ENCODE measurements at regions not wholly inside any gene's neighbourhood (a gene's known extent, or its start where the extent isn't known, plus 50 kb on each side); places are given as distances from the start of the nearest gene placed in this dataset.

- no peak overlapping the region for H3K27ac Mint-ChIP-seq
- no peak overlapping the region for H3K9ac ChIP-seq (ENCODE audit: extremely low read depth, low read length, poor library complexity, severe bottlenecking)
- H3K36me3 Mint-ChIP-seq (ENCODE audit: low read depth), result no peaks in the 10 kb centered on the region
- no peak for TF ChIP-seq CTCF (conservative IDR thresholded peaks at IDR 0.05)
- H3K4me3 Mint-ChIP-seq, result no peak overlapping the region
- H3K27me3 Mint-ChIP-seq (ENCODE audit: insufficient read depth), result no peaks in the 10 kb centered on the region
- H3K9me3 ChIP-seq (ENCODE audit: control insufficient read depth, low read length), result no peaks in the 10 kb centered on the region
- 96% methylated on average over 2 of the region's 3 CpGs; no CpG with 5 or more reads in 1 of the 2 experiments for WGBS, 2 experiments (ENCODE audit: insufficient coverage in 1 of 2, insufficient read length in 1 of 2)
- no peaks in the 10 kb centered on the region for H3K36me3 ChIP-seq (ENCODE audit: control insufficient read depth, insufficient read depth, low read length)
- H3K4me3 ChIP-seq (ENCODE audit: low read length), result no peak overlapping the region
- H3K4me1 ChIP-seq (ENCODE audit: control insufficient read depth, insufficient read depth, low read length), result no peaks in the 10 kb centered on the region
- H3K27ac ChIP-seq (ENCODE audit: low read depth, low read length), result no peak overlapping the region
- peaks cover under 1% of the 10 kb centered on the region for H3K4me1 Mint-ChIP-seq
- H3K9me3 Mint-ChIP-seq, result no peaks in the 10 kb centered on the region
- no peak for DNase-seq
- H3K27me3 ChIP-seq (ENCODE audit: control insufficient read depth, insufficient read depth, low read length, poor library complexity, severe bottlenecking), result no peaks in the 10 kb centered on the region
These were observed 178.0 kb downstream of the TEX13C start for GRCh38 chrX:125497667-125498066.

- DNase-seq, result no peak
- no peak overlapping the region for H3K4me3 ChIP-seq (ENCODE audit: low read length)
- Mint-ChIP-seq H3K27ac (no peak overlapping the region), H3K27me3 (ENCODE audit: insufficient read depth) (no peaks in the 10 kb centered on the region), H3K4me1 (no peaks in the 10 kb centered on the region), H3K9me3 (no peaks in the 10 kb centered on the region), H3K36me3 (ENCODE audit: low read depth) (no peaks in the 10 kb centered on the region), H3K4me3 (no peak overlapping the region)
- no peak overlapping the region for H3K27ac ChIP-seq (ENCODE audit: low read depth, low read length)
- no peaks in the 10 kb centered on the region for H3K27me3 ChIP-seq (ENCODE audit: control insufficient read depth, insufficient read depth, low read length, poor library complexity, severe bottlenecking)
- no peaks in the 10 kb centered on the region for H3K4me1 ChIP-seq (ENCODE audit: control insufficient read depth, insufficient read depth, low read length)
- no peaks in the 10 kb centered on the region for H3K9me3 ChIP-seq (ENCODE audit: control insufficient read depth, low read length)
- H3K9ac ChIP-seq (ENCODE audit: extremely low read depth, low read length, poor library complexity, severe bottlenecking), result no peak overlapping the region
- 78% methylated on average over 2 of the region's 2 CpGs; no CpG with 5 or more reads in 1 of the 2 experiments for WGBS, 2 experiments (ENCODE audit: insufficient coverage in 1 of 2, insufficient read length in 1 of 2)
- no peak for TF ChIP-seq CTCF (conservative IDR thresholded peaks at IDR 0.05)
- no peaks in the 10 kb centered on the region for H3K36me3 ChIP-seq (ENCODE audit: control insufficient read depth, insufficient read depth, low read length)
These were observed 184.1 kb downstream of the TEX13C start for GRCh38 chrX:125503769-125504168.

GRCh38 chrX:125505207-125505606 lies 185.5 kb downstream of the TEX13C start:
- H3K36me3 Mint-ChIP-seq (ENCODE audit: low read depth), result no peaks in the 10 kb centered on the region
- H3K27ac Mint-ChIP-seq, result no peak overlapping the region
- no peak overlapping the region for H3K4me3 Mint-ChIP-seq
- H3K36me3 ChIP-seq (ENCODE audit: control insufficient read depth, insufficient read depth, low read length), result no peaks in the 10 kb centered on the region
- H3K9me3 ChIP-seq (ENCODE audit: control insufficient read depth, low read length), result no peaks in the 10 kb centered on the region
- H3K4me1 ChIP-seq (ENCODE audit: control insufficient read depth, insufficient read depth, low read length), result no peaks in the 10 kb centered on the region
- TF ChIP-seq CTCF (conservative IDR thresholded peaks at IDR 0.05), result no peak
- no peak overlapping the region for H3K4me3 ChIP-seq (ENCODE audit: low read length)
- H3K9me3 Mint-ChIP-seq, result peaks cover 2% of the 10 kb centered on the region
- H3K4me1 Mint-ChIP-seq, result no peaks in the 10 kb centered on the region
- H3K27me3 Mint-ChIP-seq (ENCODE audit: insufficient read depth), result no peaks in the 10 kb centered on the region
- no peaks in the 10 kb centered on the region for H3K27me3 ChIP-seq (ENCODE audit: control insufficient read depth, insufficient read depth, low read length, poor library complexity, severe bottlenecking)
- H3K9ac ChIP-seq (ENCODE audit: extremely low read depth, low read length, poor library complexity, severe bottlenecking), result no peak overlapping the region
- H3K27ac ChIP-seq (ENCODE audit: low read depth, low read length), result no peak overlapping the region
- WGBS, 2 experiments (ENCODE audit: insufficient coverage in 1 of 2, insufficient read length in 1 of 2), result 100% methylated on average over 2 of the region's 2 CpGs; no CpG with 5 or more reads in 1 of the 2 experiments
- DNase-seq, result no peak

Measured in endodermal cell (in vitro differentiated cells).